ENCODE measurements at regions not wholly inside any gene's neighbourhood (a gene's known extent, or its start where the extent isn't known, plus 50 kb on each side); places are given as distances from the start of the nearest gene placed in this dataset.

DNA sequence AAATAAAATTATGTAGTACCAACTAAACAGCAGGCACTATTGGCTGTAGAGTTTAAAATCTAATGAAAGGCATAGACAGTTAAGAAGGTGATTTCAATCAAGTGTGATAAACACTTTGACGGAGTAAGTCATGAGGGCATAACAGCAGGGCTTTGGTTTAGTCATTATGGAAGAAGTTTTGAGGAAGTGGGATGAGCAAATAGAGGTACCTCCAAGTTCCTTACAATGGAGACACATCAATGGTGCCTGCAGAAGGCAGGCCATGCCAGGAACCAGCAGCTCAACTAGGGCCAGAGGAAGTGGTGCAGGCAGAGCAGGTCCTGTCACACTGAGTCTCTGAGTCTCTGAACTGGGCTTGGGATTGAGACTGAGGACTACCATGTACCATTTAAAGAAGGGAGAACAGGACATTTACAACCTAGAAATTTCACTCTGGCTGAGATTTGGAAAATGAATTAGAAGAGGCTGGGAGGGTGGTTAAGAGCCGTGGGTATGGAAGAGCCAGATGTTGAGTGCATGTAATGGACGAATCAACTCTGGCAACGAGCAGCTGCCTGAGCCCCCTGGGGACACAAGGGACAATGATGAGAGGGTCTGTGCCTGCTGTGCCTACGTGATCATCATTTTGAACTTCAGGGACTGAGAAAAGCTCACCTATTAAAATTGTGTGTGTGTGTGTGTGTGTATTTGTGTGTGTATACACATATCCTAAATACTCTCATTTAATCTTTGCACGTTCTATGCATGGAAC, 208.7 kb upstream of the POM121L12 start:
- no peak for TF ChIP-seq CTCF (IDR thresholded peaks at IDR 0.05)
- no peak for TF ChIP-seq EP300 (IDR thresholded peaks at IDR 0.05; ENCODE audit: low read depth)
- TF ChIP-seq POLR2A (IDR thresholded peaks at IDR 0.05) = no peak
